C4-2B (cell line): ENCODE measurements at regions not wholly inside any gene's neighbourhood (a gene's known extent, or its start where the extent isn't known, plus 50 kb on each side); places are given as distances from the start of the nearest gene placed in this dataset.

Experiments
- H3K27ac ChIP-seq: fragments of 450-650 bp; 2 replicates; pipeline ENCODE4 v1.5.1; 2017
- ZFX ChIP-seq: fragments of 450-650 bp; IDR thresholded peaks from 2 replicates; pipeline ENCODE4 v1.6.1; 2017
- TF ChIP-seq, protein P1 (sequence below): fragments of 450-650 bp; conservative IDR thresholded peaks from 2 replicates; pipeline ENCODE4 v1.5.1; 2017; ENCODE audit warnings: mild to moderate bottlenecking

DNA sequence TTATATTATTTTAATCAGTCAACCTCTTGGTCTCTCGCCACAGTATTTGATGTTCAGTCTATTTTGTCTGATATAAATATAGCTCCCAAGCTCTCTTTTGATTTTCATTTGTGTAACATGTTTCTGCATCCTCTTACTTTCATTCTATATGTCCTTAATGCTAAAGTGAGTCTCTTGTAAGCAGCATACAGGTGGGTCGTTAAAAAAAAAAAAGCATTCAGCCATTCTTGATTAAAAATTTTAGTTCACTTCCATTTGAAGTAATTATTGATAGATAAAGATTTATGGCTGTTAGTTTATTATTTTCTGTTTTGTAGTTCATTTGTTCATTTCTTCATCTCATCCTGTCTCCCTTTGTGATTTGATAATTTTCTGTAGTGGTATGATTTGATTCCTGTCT lies 229.1 kb downstream of the GUCY2F start:
- no peak overlapping the region for H3K27ac ChIP-seq
- TF ChIP-seq, protein P1, sequence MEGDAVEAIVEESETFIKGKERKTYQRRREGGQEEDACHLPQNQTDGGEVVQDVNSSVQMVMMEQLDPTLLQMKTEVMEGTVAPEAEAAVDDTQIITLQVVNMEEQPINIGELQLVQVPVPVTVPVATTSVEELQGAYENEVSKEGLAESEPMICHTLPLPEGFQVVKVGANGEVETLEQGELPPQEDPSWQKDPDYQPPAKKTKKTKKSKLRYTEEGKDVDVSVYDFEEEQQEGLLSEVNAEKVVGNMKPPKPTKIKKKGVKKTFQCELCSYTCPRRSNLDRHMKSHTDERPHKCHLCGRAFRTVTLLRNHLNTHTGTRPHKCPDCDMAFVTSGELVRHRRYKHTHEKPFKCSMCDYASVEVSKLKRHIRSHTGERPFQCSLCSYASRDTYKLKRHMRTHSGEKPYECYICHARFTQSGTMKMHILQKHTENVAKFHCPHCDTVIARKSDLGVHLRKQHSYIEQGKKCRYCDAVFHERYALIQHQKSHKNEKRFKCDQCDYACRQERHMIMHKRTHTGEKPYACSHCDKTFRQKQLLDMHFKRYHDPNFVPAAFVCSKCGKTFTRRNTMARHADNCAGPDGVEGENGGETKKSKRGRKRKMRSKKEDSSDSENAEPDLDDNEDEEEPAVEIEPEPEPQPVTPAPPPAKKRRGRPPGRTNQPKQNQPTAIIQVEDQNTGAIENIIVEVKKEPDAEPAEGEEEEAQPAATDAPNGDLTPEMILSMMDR, result no peak
- no peak for TF ChIP-seq ZFX

DNA sequence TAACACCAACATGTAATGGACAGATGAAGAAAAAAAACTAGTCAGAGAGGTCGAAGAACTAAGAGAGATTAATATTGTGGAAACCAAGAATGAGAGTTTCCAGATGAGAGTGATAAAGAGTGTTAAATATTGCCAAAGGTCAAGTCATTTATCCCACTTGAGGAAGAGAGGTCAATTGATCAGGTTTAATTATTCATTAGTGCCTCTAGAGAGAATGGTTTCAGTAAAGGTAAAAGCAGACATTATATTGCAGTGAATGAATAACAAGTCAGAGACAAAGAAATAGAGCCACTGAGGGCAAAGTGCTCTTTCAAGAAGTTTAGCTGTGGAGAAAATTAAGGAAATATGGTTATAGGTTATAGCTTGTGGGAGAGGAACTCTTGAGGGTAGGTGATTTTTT lies 263.1 kb downstream of the GUCY2F start:
- no peak overlapping the region for H3K27ac ChIP-seq
- no peak for TF ChIP-seq ZFX
- TF ChIP-seq, protein P1, result no peak

DNA sequence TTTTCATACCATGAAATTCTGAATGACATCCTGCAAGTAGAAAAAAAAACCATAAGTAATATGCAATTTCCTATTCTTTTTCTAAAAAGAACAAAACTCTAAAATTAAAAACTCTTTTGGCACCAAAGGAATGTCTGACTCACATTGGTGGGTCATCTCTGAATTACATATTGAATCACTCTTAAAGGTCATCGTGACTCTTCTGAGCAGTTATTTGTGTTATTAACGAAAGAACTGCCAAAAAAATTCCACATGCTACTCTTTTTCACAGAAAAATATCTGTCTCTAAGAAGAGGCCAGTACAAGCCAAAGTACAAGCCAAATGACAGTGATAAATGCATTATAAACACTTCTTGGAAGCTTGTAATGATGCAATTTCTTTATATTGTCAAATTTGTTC lies 282.2 kb downstream of the GUCY2F start:
- no peak for TF ChIP-seq ZFX
- TF ChIP-seq, protein P1, result no peak

DNA sequence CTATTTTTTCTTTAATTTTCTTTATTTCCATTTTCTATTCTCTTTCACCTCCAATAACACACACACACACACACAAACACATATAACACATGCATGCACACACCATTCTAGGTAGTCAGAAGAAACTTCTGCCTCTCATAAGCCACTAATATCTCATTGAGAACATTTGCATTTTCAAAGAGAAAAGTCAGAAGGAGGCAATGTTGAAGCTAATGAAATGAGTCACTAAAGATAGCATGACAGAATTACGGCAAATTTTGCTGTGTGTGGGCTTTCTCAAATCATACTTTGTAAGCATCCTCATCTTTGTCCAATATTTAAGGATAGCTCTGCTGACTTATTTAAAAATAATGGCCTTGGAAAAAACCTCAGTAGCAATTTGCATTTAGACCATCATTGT lies 291.3 kb downstream of the GUCY2F start:
- no peak overlapping the region for H3K27ac ChIP-seq
- TF ChIP-seq ZFX, result no peak
- TF ChIP-seq, protein P1, result no peak

More for the DNA sequence above, 282.2 kb downstream of the GUCY2F start:
- H3K27ac ChIP-seq, result no peak overlapping the region

DNA sequence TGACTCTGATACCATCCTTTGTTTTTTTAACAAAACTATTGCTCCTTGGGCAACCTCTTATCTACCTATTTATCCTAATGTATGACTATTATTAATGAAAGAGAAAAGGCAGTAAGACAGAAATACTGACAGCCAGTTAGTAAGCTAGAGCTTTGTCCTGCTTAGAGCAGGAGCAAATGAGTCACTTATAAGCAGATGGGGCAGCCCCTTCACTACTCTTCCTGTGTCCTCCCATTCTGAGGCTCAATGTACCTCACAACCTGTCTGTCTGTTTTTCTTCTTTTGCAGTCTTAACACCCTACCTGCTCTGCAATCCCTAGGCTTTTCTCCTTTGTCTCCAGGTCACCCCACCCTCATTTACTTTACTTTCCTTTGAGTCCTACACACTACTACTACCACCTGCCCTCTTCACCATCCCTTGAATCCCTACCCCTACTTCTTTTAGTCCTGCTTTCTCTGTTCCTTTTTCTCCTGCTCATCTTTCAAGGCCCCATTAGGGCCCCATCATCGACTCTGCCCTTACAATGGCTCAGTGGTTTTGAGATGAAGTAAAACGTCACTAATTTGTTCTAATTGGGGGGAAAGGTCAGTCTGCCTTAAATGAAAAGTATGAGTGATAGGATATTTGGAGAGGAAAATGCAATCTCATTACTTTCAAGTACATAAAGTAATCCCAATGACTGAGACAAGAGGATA lies 294.3 kb downstream of the GUCY2F start:
- H3K27ac ChIP-seq, result no peak overlapping the region
- TF ChIP-seq, protein P1, result no peak

DNA sequence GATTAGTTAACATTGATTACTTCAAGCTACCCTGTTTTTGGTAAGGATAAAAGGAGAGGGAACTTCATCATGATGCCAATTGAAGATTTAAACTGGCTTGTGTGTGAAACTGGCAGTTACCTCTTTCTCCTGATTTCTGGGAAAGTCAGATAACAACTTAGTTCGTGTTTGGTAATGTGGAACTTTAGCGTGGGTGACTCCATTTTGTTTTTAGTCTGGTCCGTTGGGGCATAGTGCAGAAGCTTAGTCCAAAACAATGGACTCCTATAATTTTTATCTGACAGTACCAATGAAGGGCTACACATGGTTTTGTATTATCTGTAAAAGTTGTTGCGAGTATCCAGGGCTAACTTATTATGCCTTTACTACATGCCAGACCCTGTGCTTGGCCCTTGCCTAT lies 294.9 kb downstream of the GUCY2F start:
- H3K27ac ChIP-seq, result no peak overlapping the region
- no peak for TF ChIP-seq ZFX
- TF ChIP-seq, protein P1, result no peak

DNA sequence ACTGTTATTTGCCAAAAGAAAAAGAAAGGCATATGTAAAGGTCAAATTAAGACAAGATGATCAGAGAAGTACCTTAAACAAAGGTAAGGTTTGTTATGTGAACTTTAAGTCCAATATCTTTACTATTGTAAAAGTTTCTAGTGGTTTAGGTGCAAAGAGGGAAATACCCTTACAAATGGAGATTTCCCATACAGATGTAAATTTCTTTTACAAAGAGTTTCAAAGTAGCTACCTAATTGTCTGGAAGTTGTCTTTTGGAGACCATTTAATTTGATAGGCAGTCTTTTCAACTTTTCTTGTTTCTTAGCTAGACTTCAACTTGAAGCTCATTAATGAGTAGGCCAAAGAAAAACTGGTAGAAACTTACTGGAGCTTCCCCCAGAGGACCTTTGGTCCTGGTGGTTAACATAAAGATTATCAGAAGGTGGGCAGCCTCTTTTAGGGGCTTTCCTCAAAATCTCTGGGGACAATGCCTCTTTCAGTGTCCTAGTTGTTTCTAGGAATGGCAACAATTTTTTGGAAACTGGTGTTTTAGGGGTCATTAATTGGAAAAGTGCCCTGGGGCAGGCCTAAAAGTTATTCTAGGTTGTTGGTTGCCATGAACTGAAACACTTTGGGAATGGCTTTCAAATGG lies 297.3 kb downstream of the GUCY2F start:
- TF ChIP-seq ZFX, result no peak
- TF ChIP-seq, protein P1, result no peak
- H3K27ac ChIP-seq, result no peak overlapping the region
